Kidney glomerular epithelial cell (primary cell): ENCODE measurements at regions not wholly inside any gene's neighbourhood (a gene's known extent, or its start where the extent isn't known, plus 50 kb on each side); places are given as distances from the start of the nearest gene placed in this dataset.

ENCODE experiments used
- DNase-seq: peaks from one replicate; lab custom pipeline; 2025; lab: John Stamatoyannopoulos, UW

DNA sequence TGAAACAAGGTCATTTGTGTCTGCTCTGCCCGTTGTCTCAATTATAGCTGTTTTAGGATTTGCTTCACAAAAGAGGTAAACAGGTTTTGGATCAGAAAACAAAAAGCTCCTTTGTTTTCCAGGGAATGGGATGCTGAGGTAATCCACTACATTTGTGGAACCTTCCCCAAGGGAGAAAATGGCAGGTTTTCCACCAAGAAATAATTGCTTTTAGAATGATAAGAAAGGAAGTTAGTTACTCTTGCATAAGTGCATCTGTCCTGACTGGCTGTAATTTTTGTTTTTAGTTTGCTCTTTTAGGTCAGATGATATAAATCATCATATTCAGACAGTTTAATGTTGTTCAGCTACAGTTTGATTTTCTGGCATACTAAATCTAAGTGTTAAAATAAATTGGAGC, 198.5 kb upstream of the COL8A1 start:
- DNase-seq: no peak

DNA sequence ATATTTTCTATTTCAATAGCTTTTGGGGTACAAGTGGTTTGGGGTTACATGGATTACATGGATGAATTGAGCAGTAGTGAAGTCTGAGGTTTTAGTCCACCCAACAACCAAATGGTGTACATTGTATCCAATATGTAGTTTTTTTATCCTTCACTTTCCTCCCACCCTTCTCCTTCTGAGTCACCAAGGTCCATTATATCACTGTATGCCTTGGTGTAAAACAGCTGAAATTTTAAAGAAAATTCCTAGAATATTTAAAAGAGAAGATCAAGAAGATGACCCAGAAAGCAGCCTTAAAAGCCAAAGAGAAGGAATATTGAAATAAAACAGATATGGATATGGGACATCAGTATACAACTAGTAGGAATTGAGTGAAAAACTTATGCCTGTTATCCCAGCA, 204.2 kb upstream of the COL8A1 start:
- no peak for DNase-seq

DNA sequence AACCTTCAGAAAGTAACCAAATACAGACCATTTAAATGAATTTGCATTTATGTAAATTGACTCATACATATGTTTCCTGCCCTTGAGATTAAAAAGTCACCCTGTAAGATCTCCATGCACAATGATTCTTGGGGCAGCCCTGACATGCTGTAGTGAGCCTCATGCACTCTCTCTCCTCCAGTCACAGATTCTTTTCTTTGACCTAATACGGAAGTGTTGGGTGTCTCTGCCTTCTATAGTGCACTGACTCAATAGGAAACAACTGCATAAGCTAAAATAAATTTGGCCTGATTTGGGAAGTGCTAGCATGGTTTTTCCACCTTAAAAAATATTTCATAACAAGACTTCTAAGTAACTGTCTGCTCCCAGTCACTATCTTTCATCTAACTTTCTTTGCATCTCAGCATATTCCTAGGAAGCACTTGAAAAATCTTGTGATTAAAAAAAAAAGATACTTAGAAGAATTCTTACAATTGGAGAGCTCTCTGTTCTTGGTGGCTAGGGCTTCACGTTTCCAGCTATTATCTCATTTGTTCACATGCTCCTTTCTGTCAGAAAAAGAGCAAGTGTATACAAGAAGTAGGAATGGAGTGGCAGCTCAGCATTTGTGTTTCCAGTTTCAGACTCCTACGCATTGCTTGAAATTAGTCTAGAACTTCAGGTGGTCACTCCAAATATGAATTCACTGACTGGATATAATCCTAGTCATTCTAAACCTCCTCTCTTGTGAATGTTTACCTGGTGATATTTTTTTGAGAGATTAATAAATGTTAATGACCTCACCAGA, 207.9 kb upstream of the COL8A1 start:
- DNase-seq: no peak

DNA sequence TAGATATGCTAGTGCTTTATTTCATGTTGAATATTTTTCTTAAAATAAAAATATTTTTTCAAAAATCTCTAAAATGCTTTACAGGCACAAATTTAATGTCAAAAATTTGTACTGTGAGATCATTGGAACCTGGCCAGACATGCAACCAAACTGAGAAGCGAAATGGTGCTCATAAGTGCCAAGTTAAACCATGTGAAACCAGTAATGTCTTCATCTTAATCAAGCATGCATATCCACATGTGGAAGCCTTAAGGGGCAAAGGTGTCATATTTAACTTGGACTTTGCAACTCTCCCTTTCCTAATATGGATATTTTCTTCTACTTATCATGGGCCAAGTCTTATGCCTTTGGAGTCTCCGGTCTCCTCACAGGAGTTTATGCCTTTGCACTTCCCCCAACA, 208.9 kb upstream of the COL8A1 start:
- peak; percentile 44 for DNase-seq

DNA sequence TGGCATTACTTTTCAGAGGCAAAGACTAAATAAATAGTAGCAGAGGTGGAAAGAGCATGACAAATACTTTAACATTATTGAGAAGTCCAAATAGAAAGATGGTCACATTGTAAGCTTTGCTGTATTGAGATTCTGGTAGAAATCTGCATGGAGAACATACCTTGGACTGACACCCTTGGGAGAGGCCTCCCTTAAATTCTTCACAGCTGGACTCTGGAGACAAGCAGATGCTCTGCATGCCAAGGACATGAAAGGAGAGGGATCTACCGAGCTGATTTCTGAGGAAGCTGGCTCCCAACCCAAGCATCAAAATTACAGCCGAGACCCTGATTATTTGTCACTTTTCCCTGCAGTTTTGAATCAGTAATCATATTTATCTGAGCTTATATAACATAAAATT, 212.5 kb upstream of the COL8A1 start:
- no peak for DNase-seq

DNA sequence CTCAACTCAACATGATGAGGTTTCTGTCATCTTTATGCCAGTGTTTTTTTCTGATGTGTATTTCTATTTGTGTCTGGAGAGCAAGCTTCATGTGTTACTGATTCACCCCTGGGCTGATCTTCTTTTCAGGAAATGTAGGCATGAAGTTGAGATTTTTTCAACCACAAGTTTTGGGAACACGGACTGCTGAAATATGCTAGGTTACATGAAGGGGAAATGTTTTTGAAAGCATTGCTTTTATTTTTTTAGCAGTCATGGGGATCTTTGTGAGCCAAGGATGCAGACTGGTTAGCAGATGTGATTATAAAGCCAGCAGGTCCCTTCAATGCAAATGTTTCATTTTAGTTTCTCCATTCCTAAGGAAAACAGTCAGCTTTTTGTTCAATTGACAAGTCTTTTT, 219.3 kb upstream of the COL8A1 start:
- DNase-seq: no peak

DNA sequence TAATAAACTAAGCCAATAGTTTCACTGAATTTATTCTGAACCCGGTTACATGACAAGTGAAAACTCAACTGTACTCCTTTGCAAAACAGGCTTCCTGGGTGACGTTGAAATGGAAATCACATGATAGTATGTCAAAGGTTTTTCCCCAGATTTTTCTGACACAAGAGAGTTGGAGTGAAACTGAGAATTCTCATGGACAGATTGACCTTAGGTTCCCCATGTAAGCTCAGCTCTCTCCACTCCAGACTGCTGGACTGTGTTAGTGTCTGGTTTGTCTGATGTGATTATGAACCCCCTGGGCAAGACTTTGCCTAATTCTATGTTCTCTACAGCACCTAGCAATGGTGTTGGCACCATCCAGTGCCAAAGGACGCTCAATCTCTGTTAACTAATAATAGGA, 219.7 kb upstream of the COL8A1 start:
- no peak for DNase-seq

DNA sequence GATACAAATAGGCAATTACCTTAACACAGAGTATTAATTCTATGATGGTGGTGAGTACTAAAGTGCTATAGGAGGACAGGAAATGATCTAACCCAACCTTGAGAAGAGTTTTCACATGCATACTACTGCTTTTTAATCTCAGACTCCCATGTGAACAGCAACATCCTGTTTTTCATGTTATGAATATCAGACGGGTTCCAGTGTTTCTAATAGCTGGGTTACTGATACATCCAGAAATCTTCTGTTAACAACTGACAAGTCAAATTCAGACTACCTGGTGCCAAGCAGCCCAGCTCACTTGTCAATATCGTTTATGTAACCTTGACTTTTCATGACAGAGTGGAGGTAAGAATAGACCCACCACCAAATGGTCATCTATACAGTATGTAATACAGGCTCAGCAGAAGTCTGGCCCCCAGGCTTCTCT, 220.2 kb upstream of the COL8A1 start:
- DNase-seq: no peak

DNA sequence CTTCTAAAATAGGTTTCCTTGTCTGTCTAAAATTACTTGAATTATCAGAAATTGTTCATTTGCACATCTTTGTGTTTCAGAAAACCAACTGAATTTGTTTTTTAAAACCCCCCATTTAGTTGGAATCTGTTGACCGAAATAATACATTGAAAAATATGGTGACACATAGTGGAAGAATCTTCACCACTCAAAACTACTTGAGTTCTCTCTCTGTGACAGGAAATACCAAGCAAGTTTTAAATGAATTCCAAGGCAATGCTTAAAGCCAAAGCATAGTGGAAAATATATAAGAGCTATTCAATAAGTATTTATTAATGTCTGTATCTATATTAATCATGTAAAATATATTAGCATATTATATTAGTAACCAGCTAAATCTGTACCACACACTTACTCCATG, 224.9 kb upstream of the COL8A1 start:
- peak; percentile 45 for DNase-seq

DNA sequence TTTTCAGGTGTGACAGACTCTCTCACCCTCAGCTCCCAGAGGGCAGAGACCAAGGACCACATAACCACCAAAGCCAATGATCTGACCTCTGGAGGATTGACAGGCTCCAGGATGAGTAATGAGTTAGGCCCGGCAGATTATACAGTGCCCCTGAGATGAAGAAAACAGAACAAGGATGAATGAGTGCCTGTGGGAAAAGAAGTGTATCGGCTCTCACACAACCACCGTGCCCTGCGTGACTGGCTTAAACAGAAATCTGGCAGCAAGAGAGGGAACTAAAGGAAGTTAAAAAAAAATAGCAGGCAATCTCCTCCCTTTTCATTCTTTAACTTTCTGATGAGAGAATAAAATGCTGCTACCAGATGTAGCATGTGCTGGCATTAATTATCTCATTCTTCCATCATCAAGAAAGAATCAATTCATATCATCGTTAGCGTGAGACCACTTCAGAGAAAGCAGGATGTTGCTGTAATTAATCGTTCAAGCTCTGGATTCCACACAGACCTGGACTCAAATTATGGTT, 227.5 kb upstream of the COL8A1 start:
- peak; percentile 63 for DNase-seq

DNA sequence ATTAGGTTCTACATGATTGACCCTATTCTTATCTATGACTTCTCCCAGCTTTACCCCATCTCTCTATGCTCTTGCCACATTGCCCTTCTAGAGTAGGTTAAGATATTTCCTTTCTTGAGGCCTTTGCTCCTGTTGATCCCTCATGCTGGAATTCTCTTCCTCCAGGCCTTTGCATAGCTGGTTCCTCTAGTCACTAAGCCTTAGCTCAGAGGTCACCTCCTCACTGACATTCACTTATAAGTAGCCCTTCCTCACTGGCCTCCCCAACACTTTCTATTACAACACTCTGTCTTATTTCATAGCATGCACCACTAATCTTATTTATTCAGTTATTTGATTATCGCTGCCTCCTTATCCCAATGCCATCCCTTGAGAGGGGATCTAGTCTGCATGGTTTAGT, 228.4 kb upstream of the COL8A1 start:
- no peak for DNase-seq

DNA sequence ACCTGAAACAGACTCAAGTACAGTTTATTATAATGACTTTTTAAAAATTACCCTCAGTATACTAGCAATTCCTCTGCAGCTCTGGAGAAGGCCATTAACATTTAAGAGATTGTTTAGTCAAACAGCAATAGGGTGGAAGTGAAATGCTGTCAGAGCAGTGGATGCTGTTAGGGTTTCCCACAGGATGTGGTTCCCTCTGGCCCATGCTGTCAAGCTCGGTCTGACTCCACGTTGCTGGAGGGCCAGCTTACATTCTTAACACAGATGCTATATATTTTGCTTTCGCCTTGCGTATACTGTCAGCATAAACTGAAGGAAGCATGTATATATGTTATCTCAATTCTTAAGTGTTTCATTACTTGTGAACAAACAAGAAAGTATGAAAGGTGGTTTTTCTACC, 231.1 kb upstream of the COL8A1 start:
- no peak for DNase-seq

DNA sequence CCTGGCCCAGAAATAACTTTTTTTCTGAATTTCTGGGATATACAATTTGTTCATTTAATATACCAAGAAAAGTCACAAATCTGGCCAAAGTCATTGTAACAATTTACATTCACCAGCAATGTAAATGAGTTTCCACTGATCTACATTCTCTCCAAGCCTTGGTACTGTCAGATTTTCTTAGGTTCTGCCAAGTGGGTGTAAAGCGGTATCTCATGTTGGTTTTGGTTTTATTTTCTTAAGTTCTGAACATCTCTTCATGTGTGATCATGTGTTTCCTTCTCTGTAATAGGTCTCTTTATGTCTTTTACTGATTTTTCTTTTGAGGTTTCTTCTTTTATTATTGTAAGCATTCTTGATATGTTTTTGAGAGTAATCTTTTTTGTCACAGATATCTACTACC, 235.6 kb upstream of the COL8A1 start:
- DNase-seq: no peak

DNA sequence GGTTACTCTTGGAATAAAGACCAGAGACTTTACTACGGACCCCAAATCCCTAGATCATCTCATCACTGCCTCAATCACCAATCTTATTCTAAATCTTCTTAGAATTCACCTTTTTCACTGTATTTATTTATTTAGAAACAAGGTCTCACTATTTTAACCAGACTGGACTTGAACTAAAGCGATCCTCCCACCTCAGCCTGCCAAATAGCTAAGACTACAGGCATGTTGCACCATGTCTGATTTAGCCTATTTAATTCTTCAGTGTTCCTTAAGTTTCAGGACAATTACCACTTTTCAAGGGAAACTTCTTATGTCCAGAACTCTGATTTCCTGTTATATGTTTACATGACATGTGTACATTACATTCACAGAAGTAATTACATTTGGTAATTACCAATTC, 238.0 kb upstream of the COL8A1 start:
- DNase-seq: no peak

DNA sequence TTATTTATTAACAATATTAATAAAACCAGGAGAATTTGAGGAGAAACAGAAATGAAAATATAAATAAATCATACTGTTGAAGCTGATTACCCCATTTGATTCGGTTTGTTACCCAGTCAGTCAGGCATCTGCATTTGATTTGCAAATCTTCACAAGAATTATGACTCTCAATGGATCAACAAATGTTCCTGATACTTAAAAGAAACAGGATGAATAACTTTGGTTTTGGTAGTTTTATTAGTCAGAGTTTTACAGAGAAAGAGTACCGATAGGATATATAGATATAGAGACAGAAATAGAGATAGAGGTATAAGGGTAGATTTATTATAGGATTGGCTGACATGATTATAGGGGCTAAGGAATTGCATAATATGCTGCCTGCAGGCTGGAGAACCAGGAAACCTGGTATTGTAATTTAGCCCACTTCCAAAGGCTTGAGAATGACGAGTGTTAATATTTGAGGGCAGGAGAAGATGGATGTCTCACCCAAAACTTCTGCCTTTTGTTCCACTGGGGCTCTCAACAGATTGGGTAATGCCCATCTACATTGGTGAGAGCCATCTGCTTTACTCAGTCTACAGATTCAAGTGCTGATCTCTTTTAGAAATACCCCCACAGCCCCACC, 241.6 kb upstream of the COL8A1 start:
- DNase-seq: no peak

DNA sequence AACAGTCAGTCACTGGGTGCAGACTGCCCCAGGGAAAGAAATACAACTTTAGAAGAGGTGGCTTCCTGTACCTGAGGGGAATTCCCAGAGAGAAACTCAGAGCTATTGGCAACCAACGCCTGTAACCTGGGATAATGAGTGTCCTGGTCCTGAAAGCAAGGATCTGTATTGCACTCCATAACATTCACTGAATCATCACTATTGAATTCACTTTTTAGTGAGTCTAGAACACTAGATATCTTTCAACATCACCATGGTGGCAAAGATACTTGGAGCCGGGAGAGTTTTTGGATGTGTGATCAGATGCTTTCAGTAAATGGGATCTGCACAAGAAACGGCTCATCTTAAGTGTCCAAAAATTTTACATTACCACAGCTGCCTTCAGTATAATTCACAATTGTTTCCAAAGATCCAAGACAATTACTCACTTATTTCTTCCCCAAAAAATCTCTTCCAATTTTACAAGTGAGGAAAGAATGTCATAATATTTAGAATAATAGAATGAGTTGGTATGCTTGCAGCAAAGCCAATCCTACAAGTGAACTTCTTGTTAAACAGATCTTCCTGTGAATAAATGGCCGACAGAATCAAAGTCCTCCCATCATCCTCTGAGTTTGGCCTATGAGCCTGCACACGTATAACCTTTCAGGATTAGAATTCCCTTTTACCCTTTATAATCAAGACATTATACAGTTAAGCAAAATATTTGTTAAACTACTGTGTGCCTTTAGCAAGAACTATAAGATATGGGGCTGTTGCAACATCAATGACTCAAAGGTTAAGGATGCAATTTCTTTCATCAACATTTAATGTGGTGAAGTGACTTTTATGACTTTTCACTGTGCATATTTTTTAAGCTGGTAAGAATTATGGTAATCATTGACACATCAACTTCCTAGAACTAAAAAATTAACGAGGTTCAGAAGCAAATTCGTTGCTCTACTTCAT, 243.3 kb upstream of the COL8A1 start:
- peak; percentile 64 for DNase-seq

DNA sequence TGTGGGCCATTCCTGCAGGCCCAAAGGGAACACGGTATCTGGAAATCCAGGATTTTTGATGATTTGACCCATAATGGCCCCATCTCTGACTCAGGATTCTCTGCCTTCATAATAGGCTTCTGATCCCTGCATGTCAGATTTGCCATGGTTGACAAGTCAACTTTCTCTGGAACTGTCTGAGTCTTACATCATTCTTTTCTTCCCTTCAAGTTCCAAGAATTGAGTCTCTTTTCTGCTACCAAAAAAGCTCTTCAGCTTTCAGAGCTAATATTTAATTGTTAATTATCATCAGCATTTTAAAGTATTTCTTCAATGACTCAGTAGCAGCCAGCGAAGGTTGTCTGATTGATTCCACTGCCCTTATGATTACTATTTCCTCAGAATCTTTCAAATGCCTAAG, 244.4 kb upstream of the COL8A1 start:
- DNase-seq: peak; percentile 17

DNA sequence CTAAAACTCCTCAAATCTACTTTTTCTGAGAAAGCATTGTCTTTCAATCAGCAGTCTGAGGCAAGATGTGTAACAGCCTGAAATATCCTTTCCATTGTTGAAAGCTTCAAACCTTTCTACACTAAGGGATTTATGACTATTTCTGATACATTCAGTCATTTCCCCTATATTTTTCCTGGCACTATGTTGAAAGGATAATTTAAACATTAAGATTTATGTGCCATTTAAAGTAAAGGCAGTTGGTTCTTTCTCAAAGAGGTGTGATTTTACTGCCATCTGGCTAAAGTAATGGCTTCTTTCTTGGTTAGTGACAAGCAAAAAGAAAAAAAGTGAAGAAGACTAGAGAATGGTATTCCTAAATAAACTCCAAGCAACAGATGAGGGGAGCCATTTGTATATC, 249.6 kb upstream of the COL8A1 start:
- DNase-seq: no peak

DNA sequence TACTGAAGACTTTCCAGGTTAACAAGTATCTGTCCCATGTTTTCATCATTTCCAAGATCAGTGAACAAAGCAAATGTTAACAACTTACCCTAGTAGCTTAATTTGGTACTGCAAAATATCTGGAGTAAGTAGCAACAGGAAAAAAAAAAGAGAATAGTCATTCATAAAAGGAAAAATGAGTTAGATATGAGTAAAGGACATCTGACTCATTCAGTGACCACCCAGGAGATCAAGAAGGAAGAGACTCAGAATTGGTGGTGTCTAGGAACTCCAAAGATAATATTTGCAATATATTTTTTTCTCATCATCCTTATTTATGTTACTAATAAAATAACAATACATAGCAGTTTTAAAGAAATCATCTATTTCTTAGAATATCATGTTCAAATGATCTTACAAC, 253.8 kb upstream of the COL8A1 start:
- DNase-seq: no peak

DNA sequence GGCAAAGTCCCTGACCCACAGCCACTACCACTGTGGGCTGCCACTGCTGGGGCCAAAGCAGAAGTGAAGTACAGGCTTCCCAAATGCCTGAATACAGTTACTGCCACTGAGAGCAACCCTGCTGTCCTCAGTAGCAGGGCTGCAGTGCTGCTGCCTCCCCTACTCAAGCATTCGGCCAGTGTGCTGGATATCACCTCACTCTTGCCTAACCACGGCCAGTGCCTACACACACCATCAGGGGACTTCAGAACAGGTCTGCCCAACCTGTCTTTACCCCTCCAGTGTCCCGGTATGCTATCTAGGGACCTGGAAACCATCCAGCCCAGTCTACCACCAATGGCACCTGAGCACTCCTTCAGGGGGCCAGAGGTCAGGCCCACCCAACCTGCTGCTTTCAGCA, 261.5 kb upstream of the COL8A1 start:
- no peak for DNase-seq

DNA sequence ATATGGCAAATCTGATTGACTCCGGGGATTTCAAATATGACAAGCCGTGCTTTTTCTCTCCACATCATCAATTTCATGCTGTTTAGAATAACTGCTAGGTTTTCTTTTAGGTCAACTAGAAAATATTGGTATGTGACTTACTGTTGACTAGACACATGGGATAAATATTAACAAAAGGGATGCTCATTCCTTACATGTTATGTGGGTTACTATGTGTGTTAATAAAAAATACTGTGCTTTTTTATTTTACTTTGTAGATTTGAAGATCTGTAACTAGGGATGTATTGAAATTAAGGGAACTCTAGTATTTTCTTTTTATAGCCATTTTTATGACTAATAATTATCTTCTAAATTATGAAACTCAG, 264.6 kb upstream of the COL8A1 start:
- DNase-seq: peak; percentile 54

DNA sequence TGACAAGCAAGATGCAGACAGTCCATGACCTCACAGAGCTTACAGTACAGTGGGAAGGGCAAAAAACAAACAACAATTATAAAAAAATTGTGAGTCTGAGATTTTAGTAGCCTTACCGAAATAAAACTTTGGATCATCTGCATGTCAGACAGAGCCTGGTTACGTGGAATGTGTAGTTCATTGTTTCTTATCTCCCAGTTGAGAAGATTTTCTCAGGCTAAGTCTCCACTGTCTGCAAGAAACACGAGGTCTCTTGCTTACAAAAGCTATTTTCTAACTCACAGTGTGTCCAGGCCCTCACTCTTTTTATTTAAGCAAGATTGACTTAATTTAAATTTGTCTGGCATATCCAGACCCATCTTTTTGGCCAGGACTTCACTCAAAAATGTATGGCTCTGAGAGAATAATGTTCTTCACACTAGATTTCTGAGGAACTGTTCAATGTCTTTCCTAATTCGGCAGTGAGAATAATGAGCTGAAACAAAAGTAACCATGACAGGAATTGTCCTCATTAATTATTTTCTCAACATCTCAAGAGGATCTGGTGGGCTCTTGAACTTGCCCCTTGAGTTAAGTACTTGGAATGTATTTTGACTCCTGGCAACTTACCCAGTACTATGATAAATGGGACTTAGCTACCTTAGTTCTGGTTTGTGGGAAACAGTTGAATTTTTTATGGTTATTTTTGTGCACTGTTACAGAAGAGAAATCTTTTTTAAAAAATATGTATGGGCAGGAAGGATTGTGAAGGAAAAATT, 265.1 kb upstream of the COL8A1 start:
- DNase-seq: peak; percentile 21
